Esophagus muscularis mucosa (tissue), 3 donors: ENCODE measurements at regions not wholly inside any gene's neighbourhood (a gene's known extent, or its start where the extent isn't known, plus 50 kb on each side); places are given as distances from the start of the nearest gene placed in this dataset.

Source experiments
- POLR2A ChIP-seq: fragments of 450-650 bp; IDR thresholded peaks from one replicate; pipeline ENCODE4 v1.6.1; 2017; ENCODE audit warnings: antibody characterized with exemption, moderate library complexity, mild to moderate bottlenecking, low read depth
- TF ChIP-seq, protein P1 (sequence below), 3 experiments: fragments of 200-600 bp in 2 of 3; fragments of 450-650 bp in 1 of 3; sonication (generic) in 2 of 3; IDR thresholded peaks; one replicate each; pipeline ENCODE4 v1.5.1; 2017 to 2019; ENCODE audit warnings: antibody characterized with exemption in 3 of 3, mild to moderate bottlenecking in 2 of 3, moderate library complexity in 1 of 3

DNA sequence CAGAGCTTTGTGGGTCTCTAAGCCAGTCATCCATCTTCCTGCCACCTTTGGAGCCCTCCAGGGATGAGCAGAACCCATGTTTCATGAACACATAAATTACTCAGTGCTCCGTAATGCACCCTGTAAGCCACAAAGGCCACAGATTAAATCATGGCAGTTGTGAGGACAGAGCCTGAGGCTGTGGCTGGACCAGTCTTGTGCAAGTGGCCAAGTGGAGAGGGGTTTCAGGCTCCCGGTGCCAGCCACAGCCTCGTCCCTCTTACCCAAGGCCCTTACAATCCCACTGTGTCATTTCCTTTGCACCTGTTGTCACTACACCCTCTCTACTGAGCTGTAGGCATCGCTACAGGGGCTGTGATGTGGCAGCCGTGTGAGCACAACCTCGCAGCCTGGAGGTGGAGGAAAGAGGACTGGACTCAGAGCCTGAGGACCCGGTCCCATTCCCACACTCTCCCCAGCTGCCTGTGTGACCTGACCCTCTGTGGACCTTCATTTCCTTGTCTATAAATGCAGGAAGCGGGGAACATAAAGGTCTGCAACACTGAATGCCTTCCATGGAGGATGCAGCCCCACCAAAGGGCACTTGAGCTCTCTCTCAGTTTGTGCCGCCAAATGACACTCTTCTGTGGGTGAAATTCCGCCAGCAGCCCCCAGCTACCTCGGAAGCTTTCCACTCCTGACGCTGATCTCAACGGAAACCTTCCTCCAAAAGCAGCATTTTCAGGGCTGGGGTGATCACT is 792.0 kb downstream of the UQCRFS1 start:
- TF ChIP-seq, protein P1, sequence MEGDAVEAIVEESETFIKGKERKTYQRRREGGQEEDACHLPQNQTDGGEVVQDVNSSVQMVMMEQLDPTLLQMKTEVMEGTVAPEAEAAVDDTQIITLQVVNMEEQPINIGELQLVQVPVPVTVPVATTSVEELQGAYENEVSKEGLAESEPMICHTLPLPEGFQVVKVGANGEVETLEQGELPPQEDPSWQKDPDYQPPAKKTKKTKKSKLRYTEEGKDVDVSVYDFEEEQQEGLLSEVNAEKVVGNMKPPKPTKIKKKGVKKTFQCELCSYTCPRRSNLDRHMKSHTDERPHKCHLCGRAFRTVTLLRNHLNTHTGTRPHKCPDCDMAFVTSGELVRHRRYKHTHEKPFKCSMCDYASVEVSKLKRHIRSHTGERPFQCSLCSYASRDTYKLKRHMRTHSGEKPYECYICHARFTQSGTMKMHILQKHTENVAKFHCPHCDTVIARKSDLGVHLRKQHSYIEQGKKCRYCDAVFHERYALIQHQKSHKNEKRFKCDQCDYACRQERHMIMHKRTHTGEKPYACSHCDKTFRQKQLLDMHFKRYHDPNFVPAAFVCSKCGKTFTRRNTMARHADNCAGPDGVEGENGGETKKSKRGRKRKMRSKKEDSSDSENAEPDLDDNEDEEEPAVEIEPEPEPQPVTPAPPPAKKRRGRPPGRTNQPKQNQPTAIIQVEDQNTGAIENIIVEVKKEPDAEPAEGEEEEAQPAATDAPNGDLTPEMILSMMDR (IDR thresholded peaks at IDR 0.05), result no peak
- TF ChIP-seq POLR2A, result no peak
